HG03558 (cell line): ENCODE measurements at regions not wholly inside any gene's neighbourhood (a gene's known extent, or its start where the extent isn't known, plus 50 kb on each side); places are given as distances from the start of the nearest gene placed in this dataset.
A peak's percentile ranks its signal among the peaks of the same experiment; 100 is the strongest.

ENCODE experiments used
- ATAC-seq: cut with Tn5 transposase; IDR thresholded peaks from one replicate; pipeline ENCODE4 v1.9.1; 2021; ENCODE audit warnings: moderate number of reproducible peaks; ENCODE audit not compliant: unreplicated experiment; ENCODE audit errors: extremely low read depth

- peak; percentile 53 for ATAC-seq
These were observed 195.2 kb downstream of the MDFIC start for GRCh38 chr7:115116773-115117715.

- ATAC-seq, result no peak
These were observed 191.9 kb downstream of the MDFIC start for GRCh38 chr7:115113776-115114175.

- ATAC-seq, result no peak
These were observed 191.2 kb downstream of the MDFIC start for GRCh38 chr7:115113131-115113530.

GRCh38 chr7:115110523-115110922 is 188.6 kb downstream of the MDFIC start:
- ATAC-seq, result no peak

- no peak for ATAC-seq
These were observed 184.4 kb downstream of the MDFIC start for GRCh38 chr7:115106316-115106715.

GRCh38 chr7:115102738-115103137 is 180.8 kb downstream of the MDFIC start:
- no peak for ATAC-seq

GRCh38 chr7:115101199-115101598 is 179.3 kb downstream of the MDFIC start:
- no peak for ATAC-seq

GRCh38 chr7:115099906-115100305 is 178.0 kb downstream of the MDFIC start:
- ATAC-seq, result no peak

GRCh38 chr7:115097175-115097671 is 175.3 kb downstream of the MDFIC start:
- no peak for ATAC-seq

GRCh38 chr7:115096262-115096661 is 174.4 kb downstream of the MDFIC start:
- ATAC-seq, result no peak

- ATAC-seq, result no peak
These were observed 172.3 kb downstream of the MDFIC start for GRCh38 chr7:115094163-115094562.

GRCh38 chr7:115088893-115089292 is 167.0 kb downstream of the MDFIC start:
- no peak for ATAC-seq

- no peak for ATAC-seq
These were observed 165.5 kb downstream of the MDFIC start for GRCh38 chr7:115087437-115087836.

- ATAC-seq, result no peak
These were observed 164.4 kb downstream of the MDFIC start for GRCh38 chr7:115086146-115086841.

GRCh38 chr7:115085421-115085820 is 163.5 kb downstream of the MDFIC start:
- no peak for ATAC-seq

- no peak for ATAC-seq
These were observed 162.0 kb downstream of the MDFIC start for GRCh38 chr7:115083935-115084334.

- ATAC-seq, result no peak
These were observed 159.9 kb downstream of the MDFIC start for GRCh38 chr7:115081772-115082171.

GRCh38 chr7:115078851-115079250 is 157.0 kb downstream of the MDFIC start:
- no peak for ATAC-seq

- no peak for ATAC-seq
These were observed 156.5 kb downstream of the MDFIC start for GRCh38 chr7:115078386-115078785.

GRCh38 chr7:115070311-115070710 is 148.4 kb downstream of the MDFIC start:
- no peak for ATAC-seq
